Mesendoderm (in vitro differentiated cells): ENCODE measurements at regions not wholly inside any gene's neighbourhood (a gene's known extent, or its start where the extent isn't known, plus 50 kb on each side); places are given as distances from the start of the nearest gene placed in this dataset.
"Not testable (repeated sequence)": the region's sequence is repeated elsewhere in the genome, so short reads cannot be mapped to it uniquely, and the experiment has no call there.

Experiments
- DNase-seq: peaks from one replicate; pipeline ENCODE4 v3.0.0; 2013
- H2AK5ac ChIP-seq: 2 replicates; pipeline ENCODE4 v1.6.1; 2013; ENCODE audit warnings: low read length, inconsistent platforms
- H2BK120ac ChIP-seq: 2 replicates; pipeline ENCODE4 v1.6.1; 2013; ENCODE audit warnings: low read depth, mild to moderate bottlenecking, low read length, moderate library complexity, mixed read lengths
- H2BK15ac ChIP-seq: replicated peaks from 2 replicates; pipeline ENCODE4 v1.6.1; 2013; ENCODE audit warnings: low read depth, mild to moderate bottlenecking, moderate library complexity
- H2BK5ac ChIP-seq: 2 replicates; pipeline ENCODE4 v1.6.1; 2013; ENCODE audit warnings: low read length, inconsistent platforms
- H3K18ac ChIP-seq: 2 replicates; pipeline ENCODE4 v1.6.1; 2013; ENCODE audit warnings: mild to moderate bottlenecking, low read length, mixed read lengths
- H3K23ac ChIP-seq: one replicate; pipeline ENCODE4 v1.6.1; 2013; ENCODE audit warnings: low read length
- H3K27ac ChIP-seq: 2 replicates; pipeline ENCODE4 v1.5.1; 2013; ENCODE audit warnings: low read depth, mild to moderate bottlenecking, inconsistent platforms, low read length, moderate library complexity
- H3K27me3 ChIP-seq: 2 replicates; pipeline ENCODE4 v1.6.1; 2013; ENCODE audit warnings: low read length, control low read depth, mild to moderate bottlenecking, inconsistent platforms; ENCODE audit not compliant: insufficient read depth, poor library complexity
- H3K36me3 ChIP-seq: 2 replicates; pipeline ENCODE4 v1.6.1; 2013; ENCODE audit warnings: low read length, inconsistent platforms; ENCODE audit not compliant: control insufficient read depth, insufficient read depth
- H3K4ac ChIP-seq: one replicate; pipeline ENCODE4 v1.6.1; 2013; ENCODE audit warnings: low read depth, mild to moderate bottlenecking, low read length, moderate library complexity
- H3K4me1 ChIP-seq: 2 replicates; pipeline ENCODE4 v1.6.1; 2013; ENCODE audit warnings: low read depth, low read length, inconsistent platforms; ENCODE audit not compliant: control insufficient read depth
- H3K4me2 ChIP-seq: 2 replicates; pipeline ENCODE4 v1.6.1; 2013; ENCODE audit warnings: low read length
- H3K4me3 ChIP-seq: 2 replicates; pipeline ENCODE4 v1.5.1; 2013; ENCODE audit warnings: mild to moderate bottlenecking, low read length
- H3K56ac ChIP-seq: one replicate; pipeline ENCODE4 v1.6.1; 2013; ENCODE audit warnings: low read length
- H3K79me1 ChIP-seq: 2 replicates; pipeline ENCODE4 v1.6.1; 2013; ENCODE audit warnings: low read length, inconsistent platforms
- H3K79me2 ChIP-seq: 2 replicates; pipeline ENCODE4 v1.6.1; 2013; ENCODE audit warnings: mild to moderate bottlenecking, low read length; ENCODE audit not compliant: control insufficient read depth, insufficient read depth
- H3K9ac ChIP-seq: 2 replicates; pipeline ENCODE4 v1.6.1; 2013; ENCODE audit warnings: low read length, inconsistent platforms
- H4K5ac ChIP-seq: one replicate; pipeline ENCODE4 v1.6.1; 2013; ENCODE audit warnings: low read length
- H4K8ac ChIP-seq: one replicate; pipeline ENCODE4 v1.6.1; 2013; ENCODE audit warnings: low read depth, mild to moderate bottlenecking, control low read depth, low read length, moderate library complexity
- WGBS: extraction: QIAGEN DNeasy Blood & Tissue Kit; methylation state at CpG from one replicate; pipeline ENCODE4 v1.1.7; 2013; ENCODE audit warnings: low lambda C conversion rate, missing lambda C conversion rate; ENCODE audit not compliant: insufficient coverage; ENCODE audit errors: extremely low coverage; 5-methylcytosine and 5-hydroxymethylcytosine counted together

GRCh38 chr17:16854636-16855035, 117.3 kb downstream of the TNFRSF13B start:
- H2AK5ac ChIP-seq, H3K36me3 ChIP-seq, H3K4me2 ChIP-seq, H3K4ac ChIP-seq, H3K4me3 ChIP-seq, H3K27ac ChIP-seq, H3K23ac ChIP-seq, H4K8ac ChIP-seq, DNase-seq, H2BK120ac ChIP-seq, H4K5ac ChIP-seq, H3K18ac ChIP-seq, H2BK15ac ChIP-seq, H3K79me1 ChIP-seq, H2BK5ac ChIP-seq, H3K4me1 ChIP-seq, H3K79me2 ChIP-seq, H3K9ac ChIP-seq, H3K27me3 ChIP-seq: not testable (repeated sequence)
- H3K56ac ChIP-seq: peak overlapping the region; percentile 15
- no CpG with 5 or more reads among the region's 5 CpGs for WGBS

DNA sequence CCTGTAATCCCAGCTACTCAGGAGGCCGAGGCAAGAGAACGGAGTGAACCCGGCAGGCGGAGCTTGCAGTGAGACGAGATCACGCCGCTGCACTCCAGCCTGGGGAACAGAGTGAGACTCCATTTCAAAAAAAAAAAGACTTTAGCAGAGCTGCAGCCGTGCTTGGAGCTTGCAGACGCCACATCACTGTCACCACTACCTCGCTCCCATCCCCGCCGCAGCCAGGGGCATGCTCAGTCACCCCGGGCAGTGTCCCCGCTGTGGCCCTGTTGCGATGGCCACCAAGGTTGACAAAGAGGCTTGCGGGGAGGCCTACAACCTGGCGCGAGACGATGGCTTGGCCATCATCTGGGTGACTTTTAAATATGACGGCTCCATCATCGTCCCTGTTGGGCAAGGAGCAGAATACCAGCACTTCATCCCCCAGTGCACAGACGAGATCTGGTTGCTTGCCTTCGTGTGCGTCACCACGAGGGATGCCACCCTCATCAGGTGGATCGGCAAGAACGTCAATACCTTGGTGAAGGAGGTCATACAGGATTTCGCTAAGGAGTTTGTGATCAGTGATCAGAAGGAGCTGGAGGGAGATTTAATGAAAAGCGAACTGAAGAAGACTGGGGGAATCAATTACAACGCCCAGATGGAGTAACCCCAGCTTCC, 118.1 kb downstream of the TNFRSF13B start:
- Histone ChIP-seq H3K79me1 (no peaks in the 10 kb centered on the region), H3K27ac (no peak overlapping the region), H2BK120ac (no peak overlapping the region)

DNA sequence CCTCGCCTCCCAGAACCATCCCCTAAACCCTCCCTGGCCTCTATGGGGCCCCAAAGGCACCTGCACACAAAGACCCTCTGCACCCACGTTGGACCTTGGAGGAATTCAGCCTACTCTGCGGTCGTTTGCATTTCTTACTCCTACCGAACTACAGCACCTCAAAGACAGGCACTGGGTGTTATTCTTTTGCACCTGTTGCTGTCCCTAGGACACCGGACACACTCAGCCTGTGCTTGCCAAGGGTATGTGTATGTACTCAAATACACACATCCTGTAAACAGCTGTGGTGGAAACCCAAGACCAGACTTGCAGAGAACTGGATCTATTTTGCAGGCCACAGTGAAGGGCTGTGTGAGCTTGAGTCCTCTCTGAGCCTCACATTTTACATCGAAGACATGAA, 122.1 kb downstream of the TNFRSF13B start:
- H3K56ac ChIP-seq, H2BK120ac ChIP-seq, H3K23ac ChIP-seq, H3K27me3 ChIP-seq, H3K27ac ChIP-seq, H3K9ac ChIP-seq, H3K4me1 ChIP-seq, H2AK5ac ChIP-seq, H3K4me2 ChIP-seq, H3K18ac ChIP-seq, H3K79me1 ChIP-seq, H3K4me3 ChIP-seq, H2BK15ac ChIP-seq, H2BK5ac ChIP-seq, H4K5ac ChIP-seq, H3K79me2 ChIP-seq, H3K36me3 ChIP-seq, H4K8ac ChIP-seq, DNase-seq, H3K4ac ChIP-seq: not testable (repeated sequence)
- WGBS: no CpG with 5 or more reads among the region's 7 CpGs

More for the DNA sequence above, 118.1 kb downstream of the TNFRSF13B start:
- Histone ChIP-seq H3K4me3 (no peak overlapping the region), H3K4me2 (no peak overlapping the region), H3K23ac (no peak overlapping the region), H2AK5ac (no peak overlapping the region), H3K27me3 (no peaks in the 10 kb centered on the region), H4K8ac (no peak overlapping the region), H3K56ac (peak overlapping the region; percentile 56), H3K79me2 (no peaks in the 10 kb centered on the region), H3K18ac (no peak overlapping the region), H3K4ac (peak overlapping the region; percentile 6), H2BK15ac (no peak overlapping the region), H3K4me1 (no peaks in the 10 kb centered on the region), H3K9ac (no peak overlapping the region), H4K5ac (no peak overlapping the region), H2BK5ac (no peak overlapping the region), H3K36me3 (no peaks in the 10 kb centered on the region)
- WGBS: no CpG with 5 or more reads among the region's 30 CpGs
- DNase-seq: no peak

DNA sequence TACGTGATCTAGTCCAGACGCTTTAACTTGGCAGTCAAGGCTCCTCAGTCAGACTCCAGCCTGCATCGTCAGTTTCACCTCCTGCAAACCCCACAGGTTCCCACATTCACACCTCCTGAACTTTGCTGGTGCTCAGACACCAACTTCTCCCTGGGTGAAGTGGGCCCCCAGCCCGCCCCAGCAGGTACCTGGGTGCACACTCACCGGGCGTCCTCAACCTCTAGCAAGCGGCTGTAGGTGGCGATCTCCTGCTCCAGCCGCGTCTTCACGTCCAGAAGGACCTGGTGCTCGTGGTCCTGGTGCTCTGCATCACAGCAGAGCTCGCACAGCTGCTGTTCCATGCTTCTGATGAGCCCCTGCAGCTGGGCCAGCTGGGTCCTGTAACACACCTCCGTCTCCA, 122.9 kb downstream of the TNFRSF13B start:
- not testable (repeated sequence) for H3K9ac ChIP-seq, H3K4me3 ChIP-seq, H3K79me1 ChIP-seq, H4K5ac ChIP-seq, H3K79me2 ChIP-seq, H2BK120ac ChIP-seq, H3K4me2 ChIP-seq, DNase-seq, H3K27me3 ChIP-seq, H3K4me1 ChIP-seq, H3K23ac ChIP-seq, H3K27ac ChIP-seq, H3K18ac ChIP-seq, H4K8ac ChIP-seq, H3K56ac ChIP-seq, H2AK5ac ChIP-seq, H3K4ac ChIP-seq, H2BK15ac ChIP-seq, H2BK5ac ChIP-seq, H3K36me3 ChIP-seq
- WGBS: no CpG with 5 or more reads among the region's 14 CpGs

DNA sequence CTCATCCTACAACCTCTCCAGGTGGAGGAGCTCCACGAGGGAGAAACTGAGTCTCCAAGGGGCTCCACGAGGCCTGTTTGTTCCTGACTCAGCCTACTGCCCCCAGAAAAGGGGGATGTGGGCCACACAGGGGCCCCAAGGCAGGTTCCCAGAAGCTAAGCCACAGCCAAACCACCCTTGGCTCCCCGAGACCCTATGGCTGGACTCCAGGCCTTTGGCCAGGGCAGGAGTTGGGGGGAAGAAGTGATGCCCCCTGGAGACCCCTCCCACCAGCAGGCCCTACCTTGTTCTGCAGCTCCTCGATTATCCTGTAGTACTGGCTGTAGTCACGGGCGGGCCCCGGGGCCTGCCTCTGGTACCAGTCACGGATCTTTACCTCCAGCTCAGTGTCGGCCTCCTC, 126.8 kb downstream of the TNFRSF13B start:
- not testable (repeated sequence) for H3K27me3 ChIP-seq, H4K5ac ChIP-seq, H3K36me3 ChIP-seq, H2BK15ac ChIP-seq, DNase-seq, H2BK5ac ChIP-seq, H3K9ac ChIP-seq, H3K18ac ChIP-seq, H4K8ac ChIP-seq, H3K4ac ChIP-seq, H3K4me1 ChIP-seq, H3K27ac ChIP-seq, H3K4me2 ChIP-seq, H3K4me3 ChIP-seq, H3K23ac ChIP-seq, H3K79me2 ChIP-seq, H2AK5ac ChIP-seq, H2BK120ac ChIP-seq, H3K56ac ChIP-seq, H3K79me1 ChIP-seq
- WGBS: no CpG with 5 or more reads among the region's 9 CpGs

- not testable (repeated sequence) for H2BK120ac ChIP-seq, H4K8ac ChIP-seq, H3K36me3 ChIP-seq, DNase-seq, H3K27me3 ChIP-seq, H3K79me1 ChIP-seq, H4K5ac ChIP-seq, H3K9ac ChIP-seq, H2AK5ac ChIP-seq, H3K4ac ChIP-seq, H3K4me3 ChIP-seq, H3K18ac ChIP-seq, H3K79me2 ChIP-seq, H3K4me2 ChIP-seq, H3K23ac ChIP-seq, H3K4me1 ChIP-seq, H3K27ac ChIP-seq, H2BK5ac ChIP-seq, H2BK15ac ChIP-seq, H3K56ac ChIP-seq
- WGBS: no CpG with 5 or more reads among the region's 6 CpGs
Measured at GRCh38 chr17:16844669-16845068, 127.2 kb downstream of the TNFRSF13B start.
